SK-N-SH (cell line): ENCODE measurements at regions not wholly inside any gene's neighbourhood (a gene's known extent, or its start where the extent isn't known, plus 50 kb on each side); places are given as distances from the start of the nearest gene placed in this dataset.

Experiments used
- CTCF ChIA-PET: fragments of 300-600, 350-600 bp; formaldehyde crosslinking; extraction: SDS; loops from one replicate; lab custom pipeline; 2021; lab: Yijun Ruan, JAX
- POLR2A ChIA-PET: fragments of 350-600 bp; sonication (Branson Sonifier 250); formaldehyde crosslinking; extraction: SDS; loops from one replicate; lab custom pipeline; 2020; ENCODE audit warnings: antibody characterized with exemption, inconsistent platforms; lab: Yijun Ruan, JAX
- DNase-seq: peaks from one replicate; pipeline ENCODE4 v3.0.0; 2012
- H2AFZ ChIP-seq: fragments of 200-600 bp; sonication (generic); 2 replicates; pipeline ENCODE4 v1.8.1; 2016; ENCODE audit warnings: antibody characterized with exemption, mild to moderate bottlenecking, low read depth
- H3F3A ChIP-seq: fragments of 200-600 bp; sonication (generic); replicated peaks from 2 replicates; pipeline ENCODE3; 2016; ENCODE audit warnings: antibody characterized with exemption, mild to moderate bottlenecking; ENCODE audit not compliant: insufficient read depth
- H3K27ac ChIP-seq, 2 experiments: fragments of 200-500 bp in 1 of 2; fragments of 200-600 bp in 1 of 2; sonication (Bioruptor generic) in 1 of 2; sonication (generic), shearing (Covaris generic) in 1 of 2; 2 replicates each; pipeline versions ENCODE4 v1.5.1 to v1.6.1; 2014 to 2016; ENCODE audit warnings: low read depth in 2 of 2, inconsistent platforms in 1 of 2, low read length in 1 of 2, mild to moderate bottlenecking in 1 of 2, mixed read lengths in 1 of 2
- H3K27me3 ChIP-seq: fragments of 200-600 bp; sonication (generic), shearing (Covaris generic); 2 replicates; pipeline ENCODE4 v1.6.1; 2016; ENCODE audit warnings: mixed run types; ENCODE audit not compliant: insufficient read depth
- H3K36me3 ChIP-seq, 2 experiments: fragments of 200-500 bp in 1 of 2; fragments of 200-600 bp in 1 of 2; sonication (Bioruptor generic) in 1 of 2; sonication (generic) in 1 of 2; replicated peaks in 1 of 2; 2 replicates each; pipeline versions ENCODE3 to v1.5.1; 2014 to 2016; ENCODE audit warnings: low read length in 1 of 2, mild to moderate bottlenecking in 1 of 2; ENCODE audit not compliant: insufficient read depth in 2 of 2, control insufficient read depth in 1 of 2
- H3K4me1 ChIP-seq, 2 experiments: fragments of 200-500 bp in 1 of 2; fragments of 200-600 bp in 1 of 2; sonication (Bioruptor generic) in 1 of 2; sonication (generic), shearing (Covaris generic) in 1 of 2; 2 replicates each; pipeline versions ENCODE4 v1.5.1 to v1.6.1; 2014 to 2016; ENCODE audit warnings: low read depth in 1 of 2, low read length in 1 of 2, mixed run types in 1 of 2; ENCODE audit not compliant: insufficient read depth in 2 of 2, control insufficient read depth in 1 of 2
- H3K4me2 ChIP-seq: fragments of 200-600 bp; sonication (generic), shearing (Covaris generic); 2 replicates; pipeline ENCODE4 v1.6.1; 2017; ENCODE audit warnings: mixed run types
- H3K4me3 ChIP-seq, 2 experiments: fragments of 200-500 bp in 1 of 2; fragments of 200-600 bp in 1 of 2; sonication (Bioruptor generic) in 1 of 2; sonication (generic), shearing (Covaris generic) in 1 of 2; 2 replicates each; pipeline versions ENCODE4 v1.5.1 to v1.8.1; 2014 to 2016; ENCODE audit warnings: low read depth in 2 of 2, inconsistent platforms in 1 of 2, low read length in 1 of 2, mild to moderate bottlenecking in 1 of 2, mixed read lengths in 1 of 2, moderate library complexity in 1 of 2
- H3K79me2 ChIP-seq: fragments of 200-600 bp; sonication (generic); 2 replicates; pipeline ENCODE4 v1.8.1; 2017; ENCODE audit warnings: mild to moderate bottlenecking; ENCODE audit not compliant: insufficient read depth
- H3K9ac ChIP-seq: fragments of 200-600 bp; sonication (generic); 2 replicates; pipeline ENCODE4 v1.6.1; 2017; ENCODE audit warnings: mixed run types
- H3K9me2 ChIP-seq: fragments of 200-600 bp; sonication (generic); 2 replicates; pipeline ENCODE4 v1.6.1; 2017; ENCODE audit warnings: mixed run types
- H3K9me3 ChIP-seq: fragments of 200-600 bp; sonication (generic); 2 replicates; pipeline ENCODE4 v1.6.1; 2017; ENCODE audit warnings: mixed run types, mild to moderate bottlenecking, moderate library complexity
- H4K20me1 ChIP-seq: fragments of 200-600 bp; sonication (generic); 2 replicates; pipeline ENCODE4 v1.6.1; 2017; ENCODE audit warnings: mild to moderate bottlenecking, mixed run types; ENCODE audit not compliant: insufficient read depth
- CHD2 ChIP-seq: fragments of 150-350 bp; IDR thresholded peaks from 2 replicates; pipeline ENCODE4 v1.6.1; 2018; ENCODE audit warnings: low read length; ENCODE audit not compliant: partially characterized antibody
- EZH2phosphoT487 ChIP-seq: fragments of 200-600 bp; sonication (generic); IDR thresholded peaks from 2 replicates; pipeline ENCODE4 v1.6.1; 2017; ENCODE audit warnings: low read depth, mixed run types, mild to moderate bottlenecking, antibody characterized with exemption, moderate library complexity, borderline replicate concordance
- FOSL2 ChIP-seq: IDR thresholded peaks from 2 replicates; pipeline ENCODE4 v1.4.0; 2012; ENCODE audit warnings: low read depth, mild to moderate bottlenecking, moderate library complexity, borderline replicate concordance
- FOXM1 ChIP-seq: IDR thresholded peaks from 2 replicates; pipeline ENCODE4 v1.4.0; 2012; ENCODE audit warnings: low read depth, mild to moderate bottlenecking
- GABPA ChIP-seq: IDR thresholded peaks from 2 replicates; pipeline ENCODE4 v1.4.0; 2012; ENCODE audit warnings: low read depth, mild to moderate bottlenecking
- GATA2 ChIP-seq: sonication (generic); formaldehyde crosslinking; IDR thresholded peaks from 2 replicates; pipeline ENCODE4 v1.5.0; 2020; ENCODE audit warnings: mild to moderate bottlenecking, missing genetic modification reagents
- JUND ChIP-seq: IDR thresholded peaks from 2 replicates; pipeline ENCODE4 v1.4.0; 2012
- MEF2A ChIP-seq: IDR thresholded peaks from 2 replicates; pipeline ENCODE4 v1.4.0; 2012; ENCODE audit warnings: low read depth, borderline replicate concordance
- MXI1 ChIP-seq: IDR thresholded peaks from 2 replicates; pipeline ENCODE4 v1.6.1; 2012; ENCODE audit warnings: mild to moderate bottlenecking, low read depth, low read length, improper control_type of control experiment
- NRF1 ChIP-seq: IDR thresholded peaks from 2 replicates; pipeline ENCODE4 v1.6.1; 2012; ENCODE audit warnings: low read depth, mild to moderate bottlenecking, low read length
- POLR2AphosphoS5 ChIP-seq: IDR thresholded peaks from 2 replicates; pipeline ENCODE4 v1.6.1; 2012; ENCODE audit warnings: low read depth, low read length
- SIN3A ChIP-seq: IDR thresholded peaks from 2 replicates; pipeline ENCODE4 v1.6.1; 2012; ENCODE audit warnings: low read depth, mild to moderate bottlenecking, low read length, moderate library complexity, borderline replicate concordance
- TAF1 ChIP-seq: IDR thresholded peaks from 2 replicates; pipeline ENCODE4 v1.6.1; 2012; ENCODE audit warnings: low read depth, mild to moderate bottlenecking, low read length, moderate library complexity, borderline replicate concordance
- TEAD4 ChIP-seq: IDR thresholded peaks from 2 replicates; pipeline ENCODE4 v1.4.0; 2012; ENCODE audit warnings: mild to moderate bottlenecking, borderline replicate concordance; ENCODE audit not compliant: insufficient read depth
- WGBS: methylation state at CpG from one replicate; pipeline ENCODE4 v1.1.6; 2017; ENCODE audit warnings: low lambda C conversion rate; 5-methylcytosine and 5-hydroxymethylcytosine counted together
- TF ChIP-seq, protein P1 (sequence below): IDR thresholded peaks from 2 replicates; pipeline ENCODE4 v1.4.0; 2012; ENCODE audit warnings: low read depth, borderline replicate concordance
- TF ChIP-seq, protein P2 (sequence below): IDR thresholded peaks from 2 replicates; pipeline ENCODE4 v1.4.0; 2012; ENCODE audit warnings: low read depth
- TF ChIP-seq, protein P3 (sequence below): IDR thresholded peaks from 2 replicates; pipeline ENCODE4 v1.6.1; 2012; ENCODE audit warnings: mild to moderate bottlenecking, low read depth, low read length, moderate library complexity
- TF ChIP-seq, protein P4 (sequence below): fragments of 150-350 bp; IDR thresholded peaks from 2 replicates; pipeline ENCODE4 v1.6.1; 2017; ENCODE audit warnings: antibody characterized with exemption, low read length, low read depth, borderline replicate concordance
- TF ChIP-seq, protein P5 (sequence below): fragments of 200-600 bp; sonication (generic); IDR thresholded peaks from 2 replicates; pipeline ENCODE4 v1.6.1; 2017; ENCODE audit warnings: antibody characterized with exemption, mild to moderate bottlenecking, moderate library complexity
- TF ChIP-seq, protein P6 (sequence below): IDR thresholded peaks from 2 replicates; pipeline ENCODE4; 2012

DNA sequence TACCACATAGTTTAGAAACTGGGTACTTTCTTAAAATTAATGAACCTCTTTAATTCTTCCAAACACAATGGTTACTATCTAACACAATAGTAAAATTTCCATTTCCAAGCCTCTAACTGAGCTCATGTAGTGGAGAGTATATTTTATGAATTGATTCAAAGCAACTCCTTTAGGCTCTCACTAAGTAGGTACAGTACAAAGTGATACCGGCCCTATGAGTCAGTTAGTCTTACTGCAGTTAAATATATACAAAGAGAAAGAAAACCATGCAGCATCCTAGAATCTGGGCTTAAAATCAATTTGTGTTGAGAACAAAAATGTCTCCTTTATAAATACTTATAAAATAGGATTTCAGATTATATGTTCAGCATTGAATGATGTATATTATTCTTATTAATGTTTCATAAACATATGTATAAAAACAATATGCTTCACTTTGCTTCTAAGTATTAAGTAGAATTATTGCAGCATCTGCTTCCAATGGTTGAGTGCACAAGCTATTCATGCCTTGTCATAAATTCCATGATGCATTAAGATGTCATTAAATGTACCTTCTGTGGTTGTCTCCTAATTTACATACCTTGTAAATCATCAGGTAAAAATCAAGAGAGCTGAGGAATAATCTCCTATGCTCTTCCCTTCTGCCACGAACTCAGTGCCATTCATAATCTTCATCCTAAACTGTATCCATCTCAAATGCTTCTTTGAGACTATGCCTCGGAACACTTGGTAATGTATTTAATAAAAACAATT lies 1037.8 kb downstream of the STPG2 start:
- Histone ChIP-seq H2AFZ (no peak overlapping the region), H3K4me3 (no peak overlapping the region), H3K9me3 (no peaks in the 10 kb centered on the region), H3K4me1 (no peaks in the 10 kb centered on the region), H3K36me3 (no peaks in the 10 kb centered on the region), H3K27me3 (no peaks in the 10 kb centered on the region), H3K4me2 (no peak overlapping the region), H3K79me2 (no peaks in the 10 kb centered on the region), H3K27ac (no peak overlapping the region), H3K9me2 (no peaks in the 10 kb centered on the region), H3F3A (no peaks in the 10 kb centered on the region), H3K9ac (no peak overlapping the region), H4K20me1 (no peaks in the 10 kb centered on the region)
- TF ChIP-seq, protein P1, sequence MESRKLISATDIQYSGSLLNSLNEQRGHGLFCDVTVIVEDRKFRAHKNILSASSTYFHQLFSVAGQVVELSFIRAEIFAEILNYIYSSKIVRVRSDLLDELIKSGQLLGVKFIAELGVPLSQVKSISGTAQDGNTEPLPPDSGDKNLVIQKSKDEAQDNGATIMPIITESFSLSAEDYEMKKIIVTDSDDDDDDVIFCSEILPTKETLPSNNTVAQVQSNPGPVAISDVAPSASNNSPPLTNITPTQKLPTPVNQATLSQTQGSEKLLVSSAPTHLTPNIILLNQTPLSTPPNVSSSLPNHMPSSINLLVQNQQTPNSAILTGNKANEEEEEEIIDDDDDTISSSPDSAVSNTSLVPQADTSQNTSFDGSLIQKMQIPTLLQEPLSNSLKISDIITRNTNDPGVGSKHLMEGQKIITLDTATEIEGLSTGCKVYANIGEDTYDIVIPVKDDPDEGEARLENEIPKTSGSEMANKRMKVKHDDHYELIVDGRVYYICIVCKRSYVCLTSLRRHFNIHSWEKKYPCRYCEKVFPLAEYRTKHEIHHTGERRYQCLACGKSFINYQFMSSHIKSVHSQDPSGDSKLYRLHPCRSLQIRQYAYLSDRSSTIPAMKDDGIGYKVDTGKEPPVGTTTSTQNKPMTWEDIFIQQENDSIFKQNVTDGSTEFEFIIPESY, result no peak
- no peak for TF ChIP-seq NRF1
- TF ChIP-seq, protein P2, sequence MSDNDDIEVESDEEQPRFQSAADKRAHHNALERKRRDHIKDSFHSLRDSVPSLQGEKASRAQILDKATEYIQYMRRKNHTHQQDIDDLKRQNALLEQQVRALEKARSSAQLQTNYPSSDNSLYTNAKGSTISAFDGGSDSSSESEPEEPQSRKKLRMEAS, result no peak
- TF ChIP-seq FOXM1, result no peak
- TF ChIP-seq TAF1, result no peak
- TF ChIP-seq, protein P3, sequence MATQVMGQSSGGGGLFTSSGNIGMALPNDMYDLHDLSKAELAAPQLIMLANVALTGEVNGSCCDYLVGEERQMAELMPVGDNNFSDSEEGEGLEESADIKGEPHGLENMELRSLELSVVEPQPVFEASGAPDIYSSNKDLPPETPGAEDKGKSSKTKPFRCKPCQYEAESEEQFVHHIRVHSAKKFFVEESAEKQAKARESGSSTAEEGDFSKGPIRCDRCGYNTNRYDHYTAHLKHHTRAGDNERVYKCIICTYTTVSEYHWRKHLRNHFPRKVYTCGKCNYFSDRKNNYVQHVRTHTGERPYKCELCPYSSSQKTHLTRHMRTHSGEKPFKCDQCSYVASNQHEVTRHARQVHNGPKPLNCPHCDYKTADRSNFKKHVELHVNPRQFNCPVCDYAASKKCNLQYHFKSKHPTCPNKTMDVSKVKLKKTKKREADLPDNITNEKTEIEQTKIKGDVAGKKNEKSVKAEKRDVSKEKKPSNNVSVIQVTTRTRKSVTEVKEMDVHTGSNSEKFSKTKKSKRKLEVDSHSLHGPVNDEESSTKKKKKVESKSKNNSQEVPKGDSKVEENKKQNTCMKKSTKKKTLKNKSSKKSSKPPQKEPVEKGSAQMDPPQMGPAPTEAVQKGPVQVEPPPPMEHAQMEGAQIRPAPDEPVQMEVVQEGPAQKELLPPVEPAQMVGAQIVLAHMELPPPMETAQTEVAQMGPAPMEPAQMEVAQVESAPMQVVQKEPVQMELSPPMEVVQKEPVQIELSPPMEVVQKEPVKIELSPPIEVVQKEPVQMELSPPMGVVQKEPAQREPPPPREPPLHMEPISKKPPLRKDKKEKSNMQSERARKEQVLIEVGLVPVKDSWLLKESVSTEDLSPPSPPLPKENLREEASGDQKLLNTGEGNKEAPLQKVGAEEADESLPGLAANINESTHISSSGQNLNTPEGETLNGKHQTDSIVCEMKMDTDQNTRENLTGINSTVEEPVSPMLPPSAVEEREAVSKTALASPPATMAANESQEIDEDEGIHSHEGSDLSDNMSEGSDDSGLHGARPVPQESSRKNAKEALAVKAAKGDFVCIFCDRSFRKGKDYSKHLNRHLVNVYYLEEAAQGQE, result no peak
- no peak for TF ChIP-seq JUND
- no peak for TF ChIP-seq CHD2
- TF ChIP-seq SIN3A, result no peak
- TF ChIP-seq MEF2A, result no peak
- TF ChIP-seq, protein P4, sequence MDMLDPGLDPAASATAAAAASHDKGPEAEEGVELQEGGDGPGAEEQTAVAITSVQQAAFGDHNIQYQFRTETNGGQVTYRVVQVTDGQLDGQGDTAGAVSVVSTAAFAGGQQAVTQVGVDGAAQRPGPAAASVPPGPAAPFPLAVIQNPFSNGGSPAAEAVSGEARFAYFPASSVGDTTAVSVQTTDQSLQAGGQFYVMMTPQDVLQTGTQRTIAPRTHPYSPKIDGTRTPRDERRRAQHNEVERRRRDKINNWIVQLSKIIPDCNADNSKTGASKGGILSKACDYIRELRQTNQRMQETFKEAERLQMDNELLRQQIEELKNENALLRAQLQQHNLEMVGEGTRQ, result no peak
- TF ChIP-seq GABPA, result no peak
- TF ChIP-seq POLR2AphosphoS5, result no peak
- TF ChIP-seq GATA2 (CRISPR knock-in tag), result no peak
- TF ChIP-seq EZH2phosphoT487, result no peak
- TF ChIP-seq, protein P5, sequence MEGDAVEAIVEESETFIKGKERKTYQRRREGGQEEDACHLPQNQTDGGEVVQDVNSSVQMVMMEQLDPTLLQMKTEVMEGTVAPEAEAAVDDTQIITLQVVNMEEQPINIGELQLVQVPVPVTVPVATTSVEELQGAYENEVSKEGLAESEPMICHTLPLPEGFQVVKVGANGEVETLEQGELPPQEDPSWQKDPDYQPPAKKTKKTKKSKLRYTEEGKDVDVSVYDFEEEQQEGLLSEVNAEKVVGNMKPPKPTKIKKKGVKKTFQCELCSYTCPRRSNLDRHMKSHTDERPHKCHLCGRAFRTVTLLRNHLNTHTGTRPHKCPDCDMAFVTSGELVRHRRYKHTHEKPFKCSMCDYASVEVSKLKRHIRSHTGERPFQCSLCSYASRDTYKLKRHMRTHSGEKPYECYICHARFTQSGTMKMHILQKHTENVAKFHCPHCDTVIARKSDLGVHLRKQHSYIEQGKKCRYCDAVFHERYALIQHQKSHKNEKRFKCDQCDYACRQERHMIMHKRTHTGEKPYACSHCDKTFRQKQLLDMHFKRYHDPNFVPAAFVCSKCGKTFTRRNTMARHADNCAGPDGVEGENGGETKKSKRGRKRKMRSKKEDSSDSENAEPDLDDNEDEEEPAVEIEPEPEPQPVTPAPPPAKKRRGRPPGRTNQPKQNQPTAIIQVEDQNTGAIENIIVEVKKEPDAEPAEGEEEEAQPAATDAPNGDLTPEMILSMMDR, result no peak
- TF ChIP-seq MXI1, result no peak
- TF ChIP-seq, protein P6, sequence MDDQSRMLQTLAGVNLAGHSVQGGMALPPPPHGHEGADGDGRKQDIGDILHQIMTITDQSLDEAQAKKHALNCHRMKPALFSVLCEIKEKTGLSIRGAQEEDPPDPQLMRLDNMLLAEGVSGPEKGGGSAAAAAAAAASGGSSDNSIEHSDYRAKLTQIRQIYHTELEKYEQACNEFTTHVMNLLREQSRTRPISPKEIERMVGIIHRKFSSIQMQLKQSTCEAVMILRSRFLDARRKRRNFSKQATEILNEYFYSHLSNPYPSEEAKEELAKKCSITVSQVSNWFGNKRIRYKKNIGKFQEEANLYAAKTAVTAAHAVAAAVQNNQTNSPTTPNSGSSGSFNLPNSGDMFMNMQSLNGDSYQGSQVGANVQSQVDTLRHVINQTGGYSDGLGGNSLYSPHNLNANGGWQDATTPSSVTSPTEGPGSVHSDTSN, result no peak
- TF ChIP-seq TEAD4, result no peak
- no peak for TF ChIP-seq FOSL2
- DNase-seq, result no peak
- POLR2A ChIA-PET, result no interaction called here
- CTCF ChIA-PET, result no interaction called here
- WGBS, result 30% methylated on average over 3 of the region's 3 CpGs
